Left lung (tissue), 4 donors: ENCODE measurements at regions not wholly inside any gene's neighbourhood (a gene's known extent, or its start where the extent isn't known, plus 50 kb on each side); places are given as distances from the start of the nearest gene placed in this dataset.

Experiments
- ATAC-seq: fragments of 200-7000 bp; cut with Tn5 transposase; one replicate; pipeline ENCODE4 v1.9.1; 2020; ENCODE audit warnings: moderate library complexity
- DNase-seq, 4 donors: peaks; one replicate each; pipeline ENCODE4 v3.0.0-alpha.2; 2013 to 2020
- H3K27ac ChIP-seq, 2 donors: fragments of 200-600 bp; sonication (generic) in 1 of 2; one replicate each; pipeline versions ENCODE4 v1.5.0 to v1.8.0; 2020 to 2021
- H3K27me3 ChIP-seq, 2 donors: fragments of 200-600 bp; sonication (generic) in 1 of 2; one replicate each; pipeline versions ENCODE4 v1.5.0 to v1.8.0; 2020 to 2021
- H3K36me3 ChIP-seq, 2 donors: fragments of 200-600 bp; sonication (generic) in 1 of 2; one replicate each; pipeline versions ENCODE4 v1.5.0 to v1.8.0; 2020 to 2021
- H3K4me1 ChIP-seq, 2 donors: fragments of 200-600 bp; one replicate each; pipeline ENCODE4 v1.8.0; 2021
- H3K4me3 ChIP-seq, 2 donors: fragments of 200-600 bp; sonication (generic) in 1 of 2; one replicate each; pipeline versions ENCODE4 v1.5.0 to v1.8.0; 2020 to 2021; ENCODE audit warnings: mild to moderate bottlenecking in 1 of 2
- H3K9me3 ChIP-seq, 2 donors: fragments of 200-600 bp; sonication (generic) in 1 of 2; one replicate each; pipeline versions ENCODE4 v1.5.0 to v1.8.0; 2020 to 2021
- CTCF ChIP-seq, 2 donors: fragments of 200-600 bp; sonication (generic) in 1 of 2; IDR thresholded peaks; one replicate each; pipeline versions ENCODE4 v1.5.0 to v1.8.0; 2021; ENCODE audit warnings: antibody characterized with exemption in 2 of 2
- intact Hi-C, 2 donors: fragments of 100-400 bp; cut with DNase I; formaldehyde crosslinking; loops; one replicate each; pipeline versions ENCODE4 v1.11.2 to v1.14.2; 2022
- donor health status: DM: no; HTN: yes; CAD: no.
- donor health status: DM: no; HTN: no; CAD: no.

DNA sequence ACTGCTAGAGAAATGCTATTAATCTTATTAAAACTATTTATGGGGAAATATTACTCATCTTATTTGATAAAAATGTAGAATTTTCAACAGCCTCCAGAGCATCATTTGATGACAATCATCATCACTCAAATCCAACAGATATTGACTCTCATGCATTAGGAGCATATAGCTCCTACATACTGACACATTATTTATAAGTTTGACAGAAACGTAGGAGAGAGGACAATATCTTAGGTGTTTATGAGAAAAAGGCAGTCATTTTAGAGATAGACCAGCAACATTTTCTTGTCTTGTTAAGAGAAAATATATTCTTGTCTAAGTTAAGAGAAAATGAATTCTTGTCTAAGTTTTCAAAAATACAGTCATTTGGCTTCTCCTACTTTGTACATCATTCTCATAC is 2550.2 kb downstream of the PCDH7 start:
- Histone ChIP-seq H3K36me3 (no peaks in the 10 kb centered on the region), H3K4me1 (no peaks in the 10 kb centered on the region), H3K9me3 (no peaks in the 10 kb centered on the region), H3K27me3 (no peaks in the 10 kb centered on the region), H3K27ac (no peak overlapping the region), H3K4me3 (no peak overlapping the region)
- TF ChIP-seq CTCF (IDR thresholded peaks at IDR 0.05) = no peak
- no peak for ATAC-seq
- intact Hi-C loops = no loop called here
- no peak for DNase-seq

GRCh38 chr4:33272722-33273121 is 2552.6 kb downstream of the PCDH7 start:
- H3K9me3 ChIP-seq = no peaks in the 10 kb centered on the region
- ATAC-seq = no peak
- H3K4me3 ChIP-seq = no peak overlapping the region
- H3K27me3 ChIP-seq = no peaks in the 10 kb centered on the region
- intact Hi-C loops = no loop called here
- no peak overlapping the region for H3K27ac ChIP-seq
- DNase-seq = no peak
- H3K4me1 ChIP-seq = no peaks in the 10 kb centered on the region
- H3K36me3 ChIP-seq = no peaks in the 10 kb centered on the region
- no peak for TF ChIP-seq CTCF (IDR thresholded peaks at IDR 0.05)

DNA sequence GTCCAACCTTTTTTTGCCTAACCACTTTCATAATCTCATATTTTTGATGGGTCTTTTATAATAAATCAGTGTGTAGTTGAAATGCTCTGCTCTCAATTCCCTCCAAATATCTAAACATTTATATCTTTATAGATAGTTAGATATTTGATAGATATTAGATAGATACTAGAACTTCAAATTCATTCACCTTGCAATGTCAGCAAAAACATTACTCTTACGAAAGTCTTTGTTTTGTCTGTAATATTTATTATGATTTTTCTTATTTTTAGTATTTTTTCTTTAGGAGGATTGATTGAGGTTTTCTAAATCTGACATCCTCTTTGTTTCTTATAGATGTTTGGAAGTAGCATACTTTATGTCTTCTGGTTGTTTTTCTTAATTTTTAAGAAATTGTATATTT is 2563.6 kb downstream of the PCDH7 start:
- H3K4me3 ChIP-seq = no peak overlapping the region
- no peaks in the 10 kb centered on the region for H3K9me3 ChIP-seq
- DNase-seq = no peak
- no peaks in the 10 kb centered on the region for H3K27me3 ChIP-seq
- H3K36me3 ChIP-seq = no peaks in the 10 kb centered on the region
- H3K4me1 ChIP-seq = no peaks in the 10 kb centered on the region
- intact Hi-C loops = no loop called here
- H3K27ac ChIP-seq = no peak overlapping the region
- no peak for ATAC-seq
- TF ChIP-seq CTCF (IDR thresholded peaks at IDR 0.05) = no peak

DNA sequence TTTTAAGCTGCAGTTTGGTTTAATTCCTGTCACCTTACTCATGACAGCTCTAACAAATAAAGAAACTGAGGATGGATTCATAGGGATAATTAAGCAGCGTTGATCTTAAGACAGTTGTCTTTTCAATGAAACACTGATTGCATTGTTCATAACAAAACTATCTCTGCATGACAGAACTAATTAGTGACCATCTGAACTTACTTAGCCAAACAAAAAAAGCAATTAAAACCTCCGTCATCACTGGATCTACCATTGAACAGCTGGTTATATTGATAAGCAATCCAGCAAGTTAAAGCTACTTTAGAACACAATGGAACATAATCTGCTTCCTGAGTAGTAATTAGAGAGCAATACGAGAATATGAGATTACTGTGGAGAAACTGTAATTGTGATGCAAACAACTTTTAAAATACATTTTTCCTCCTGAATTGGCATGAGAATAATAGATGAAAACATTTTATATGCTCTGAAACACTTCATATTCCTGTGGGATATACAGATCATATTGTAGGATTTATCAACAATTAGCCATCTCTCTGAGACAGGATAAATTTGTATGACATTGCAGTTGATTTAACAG is 2576.8 kb downstream of the PCDH7 start:
- no peak for DNase-seq
- Histone ChIP-seq H3K36me3 (no peaks in the 10 kb centered on the region), H3K4me3 (no peak overlapping the region), H3K9me3 (no peaks in the 10 kb centered on the region), H3K4me1 (no peaks in the 10 kb centered on the region), H3K27ac (no peak overlapping the region), H3K27me3 (no peaks in the 10 kb centered on the region)
- TF ChIP-seq CTCF (IDR thresholded peaks at IDR 0.05) = no peak
- no peak for ATAC-seq
- intact Hi-C loops = no loop called here

- no peak overlapping the region for H3K4me3 ChIP-seq
- intact Hi-C loops = no loop called here
- ATAC-seq (no peak), DNase-seq (no peak)
- no peaks in the 10 kb centered on the region for H3K36me3 ChIP-seq
- no peaks in the 10 kb centered on the region for H3K4me1 ChIP-seq
- no peak overlapping the region for H3K27ac ChIP-seq
- H3K9me3 ChIP-seq = no peaks in the 10 kb centered on the region
- no peak for TF ChIP-seq CTCF (IDR thresholded peaks at IDR 0.05)
- H3K27me3 ChIP-seq = no peaks in the 10 kb centered on the region
Measured at GRCh38 chr4:33302321-33302720, 2582.2 kb downstream of the PCDH7 start.
